ENCODE measurements at regions not wholly inside any gene's neighbourhood (a gene's known extent, or its start where the extent isn't known, plus 50 kb on each side); places are given as distances from the start of the nearest gene placed in this dataset.
"Not testable (repeated sequence)": the region's sequence is repeated elsewhere in the genome, so short reads cannot be mapped to it uniquely, and the experiment has no call there.

DNA sequence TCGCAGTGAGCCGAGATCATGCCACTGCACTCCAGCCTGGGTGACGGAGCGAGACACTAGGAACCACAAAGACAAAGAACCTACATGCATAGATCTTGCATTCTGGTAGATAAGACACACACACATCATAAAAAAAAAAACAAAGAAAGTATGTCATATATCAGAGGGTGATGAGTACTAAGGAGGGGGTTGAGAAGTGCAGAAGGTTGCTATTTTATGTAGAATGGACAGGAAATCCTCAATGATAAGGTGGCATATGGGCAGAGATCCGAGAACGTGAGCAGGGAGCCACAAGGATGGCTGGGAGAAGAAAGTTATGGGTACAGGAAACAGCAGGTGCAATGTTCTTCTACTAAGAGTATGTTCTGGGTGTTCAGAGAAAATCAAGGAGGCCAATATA, 118.8 kb downstream of the MEX3B start:
- H3K36me3 Mint-ChIP-seq (ENCODE audit: low read depth) = no peaks in the 10 kb centered on the region
- no peak overlapping the region for H3K27ac Mint-ChIP-seq
- H3K4me3 Mint-ChIP-seq (ENCODE audit: low read depth) = no peak overlapping the region
- intact Hi-C loops (cut with micrococcal nuclease) = no loop called here
- H3K4me1 Mint-ChIP-seq (ENCODE audit: low read depth) = no peaks in the 10 kb centered on the region
- no peak for DNase-seq (ENCODE audit: low spot score)
- H3K9me3 Mint-ChIP-seq = no peaks in the 10 kb centered on the region
- no peaks in the 10 kb centered on the region for H3K27me3 Mint-ChIP-seq (ENCODE audit: low read depth)

DNA sequence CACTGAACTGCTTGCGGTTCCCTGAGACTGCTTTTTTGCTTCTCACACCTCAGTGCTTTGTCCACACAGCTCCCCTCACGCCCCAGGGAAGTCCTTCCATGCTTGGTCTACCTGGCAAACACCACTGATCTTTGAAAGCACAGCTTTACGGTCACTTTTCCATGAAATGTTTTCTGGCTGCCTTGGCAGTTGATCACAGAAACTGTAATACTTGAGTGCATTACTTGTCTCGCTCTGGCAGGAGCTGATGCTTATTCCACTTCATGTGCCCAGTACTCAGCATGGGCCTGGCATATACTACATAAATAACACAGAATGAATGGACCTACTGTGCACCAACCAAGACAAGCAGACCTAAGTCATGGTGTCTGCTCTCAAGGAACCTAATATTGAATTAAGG, 121.1 kb downstream of the MEX3B start:
- DNase-seq (ENCODE audit: low spot score) = no peak
- Mint-ChIP-seq H3K27me3 (ENCODE audit: low read depth) (no peaks in the 10 kb centered on the region), H3K36me3 (ENCODE audit: low read depth) (no peaks in the 10 kb centered on the region), H3K27ac (no peak overlapping the region), H3K4me1 (ENCODE audit: low read depth) (no peaks in the 10 kb centered on the region), H3K9me3 (peaks cover 10% of the 10 kb centered on the region), H3K4me3 (ENCODE audit: low read depth) (no peak overlapping the region)
- intact Hi-C loops (cut with micrococcal nuclease) = no loop called here

DNA sequence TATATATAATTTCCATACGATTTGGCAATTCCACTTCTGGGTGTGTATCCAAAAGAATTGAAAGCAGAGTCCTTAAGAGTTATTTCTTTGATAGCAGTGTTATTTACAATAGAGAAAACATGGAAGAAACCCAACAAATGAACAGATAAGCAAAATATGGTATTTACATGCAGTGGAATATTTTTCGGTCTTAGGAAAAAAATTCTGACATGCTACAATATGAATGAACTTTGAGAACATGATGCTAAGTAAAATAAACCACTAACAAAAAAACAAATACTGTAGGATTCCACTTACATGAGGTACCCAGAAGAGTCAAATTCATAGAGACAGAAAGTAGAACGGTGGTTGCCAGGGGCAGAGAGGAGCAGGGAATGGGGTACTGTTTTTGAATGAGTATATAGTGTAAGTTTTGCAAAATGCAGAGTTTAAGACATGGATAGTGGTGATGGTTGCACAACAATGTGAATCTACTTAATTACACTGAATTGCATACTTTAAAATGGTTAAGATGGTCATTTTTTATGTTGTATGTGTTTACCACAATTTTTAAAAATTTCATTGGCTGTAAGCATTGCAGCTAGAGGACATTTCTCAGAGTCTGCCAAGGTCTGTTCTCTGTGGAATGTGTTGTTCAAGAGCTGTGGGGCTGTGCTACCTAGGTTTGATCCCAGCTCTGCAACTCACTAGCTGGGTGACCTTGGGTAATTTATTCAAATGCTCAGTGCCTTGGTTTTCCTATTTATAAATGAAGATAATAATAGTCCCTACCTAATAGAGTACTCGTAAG, 122.1 kb downstream of the MEX3B start:
- Mint-ChIP-seq H3K4me3 (ENCODE audit: low read depth) (no peak overlapping the region), H3K4me1 (ENCODE audit: low read depth) (no peaks in the 10 kb centered on the region), H3K27me3 (ENCODE audit: low read depth) (no peaks in the 10 kb centered on the region), H3K9me3 (peaks cover 16% of the 10 kb centered on the region), H3K36me3 (ENCODE audit: low read depth) (no peaks in the 10 kb centered on the region), H3K27ac (no peak overlapping the region)
- no peak for DNase-seq (ENCODE audit: low spot score)
- intact Hi-C loops (cut with micrococcal nuclease) = no loop called here

DNA sequence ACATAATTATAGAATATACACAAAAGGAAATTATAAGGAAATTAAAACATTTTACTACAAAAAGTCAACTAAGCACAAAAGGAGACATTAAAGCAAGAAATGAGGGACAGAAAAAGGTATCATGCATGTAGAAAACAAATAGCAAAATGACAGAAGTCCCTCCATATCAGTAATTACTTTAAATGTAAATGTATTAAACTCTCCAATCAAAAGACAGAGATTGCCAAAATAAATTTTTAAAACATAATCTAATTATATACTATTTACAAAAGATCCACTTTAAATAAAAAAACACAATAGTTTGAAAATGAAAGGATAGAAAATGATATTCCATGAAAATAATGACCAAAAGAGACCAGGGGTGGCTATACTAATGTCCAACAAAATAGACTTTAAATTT, 123.7 kb downstream of the MEX3B start:
- Mint-ChIP-seq H3K4me3 (ENCODE audit: low read depth) (no peak overlapping the region), H3K4me1 (ENCODE audit: low read depth) (no peaks in the 10 kb centered on the region), H3K36me3 (ENCODE audit: low read depth) (no peaks in the 10 kb centered on the region), H3K27ac (no peak overlapping the region), H3K27me3 (ENCODE audit: low read depth) (no peaks in the 10 kb centered on the region), H3K9me3 (peaks cover 25% of the 10 kb centered on the region)
- intact Hi-C loops (cut with micrococcal nuclease) = no loop called here
- DNase-seq (ENCODE audit: low spot score) = no peak

DNA sequence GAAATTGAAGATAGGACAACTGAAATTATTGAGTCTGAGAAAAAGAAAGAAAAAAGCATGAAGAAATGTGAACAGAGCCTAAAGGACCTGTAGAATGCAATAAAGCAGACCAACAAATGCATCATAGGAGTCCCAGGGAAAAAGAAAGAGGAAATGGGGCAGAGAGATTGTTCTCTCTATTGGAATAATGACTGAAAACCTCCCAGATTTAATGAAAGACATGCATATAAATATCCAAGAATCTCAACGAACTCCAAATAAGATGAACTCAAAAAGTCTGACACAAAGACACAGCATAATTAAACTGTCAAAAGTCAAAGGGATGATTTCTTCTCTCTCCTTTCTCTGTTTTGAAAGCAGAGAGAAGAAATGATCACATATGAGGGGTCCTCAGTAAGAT, 124.7 kb downstream of the MEX3B start:
- H3K4me1 Mint-ChIP-seq (ENCODE audit: low read depth) = no peaks in the 10 kb centered on the region
- intact Hi-C loops (cut with micrococcal nuclease) = no loop called here
- peaks cover 26% of the 10 kb centered on the region for H3K9me3 Mint-ChIP-seq
- H3K36me3 Mint-ChIP-seq (ENCODE audit: low read depth) = no peaks in the 10 kb centered on the region
- no peaks in the 10 kb centered on the region for H3K27me3 Mint-ChIP-seq (ENCODE audit: low read depth)
- DNase-seq (ENCODE audit: low spot score) = no peak
- no peak overlapping the region for H3K27ac Mint-ChIP-seq
- no peak overlapping the region for H3K4me3 Mint-ChIP-seq (ENCODE audit: low read depth)

DNA sequence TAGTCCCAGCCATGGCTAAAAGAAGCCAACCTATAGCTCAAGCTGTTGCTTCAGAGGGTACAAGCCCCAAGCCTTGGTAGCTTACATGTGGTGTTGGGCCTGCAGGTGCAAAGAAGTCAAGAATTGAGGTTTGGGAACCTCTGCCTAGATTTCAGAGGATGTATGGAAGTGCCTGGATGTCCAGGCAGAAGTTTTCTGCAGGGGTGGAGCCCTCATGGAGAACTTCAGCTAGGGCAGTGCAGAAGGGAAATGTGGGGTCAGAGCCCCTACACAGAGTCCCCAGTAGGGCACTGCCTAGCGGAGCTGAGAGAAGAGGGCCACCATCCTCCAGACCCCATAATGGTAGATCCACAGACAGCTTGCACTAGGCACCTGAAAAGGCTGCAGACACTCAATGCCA, 127.1 kb downstream of the MEX3B start:
- H3K27ac Mint-ChIP-seq; H3K4me3 Mint-ChIP-seq (ENCODE audit: low read depth); H3K4me1 Mint-ChIP-seq (ENCODE audit: low read depth); intact Hi-C loops (cut with micrococcal nuclease); DNase-seq (ENCODE audit: low spot score); H3K27me3 Mint-ChIP-seq (ENCODE audit: low read depth); H3K36me3 Mint-ChIP-seq (ENCODE audit: low read depth): not testable (repeated sequence)
- peaks cover 26% of the 10 kb centered on the region for H3K9me3 Mint-ChIP-seq

DNA sequence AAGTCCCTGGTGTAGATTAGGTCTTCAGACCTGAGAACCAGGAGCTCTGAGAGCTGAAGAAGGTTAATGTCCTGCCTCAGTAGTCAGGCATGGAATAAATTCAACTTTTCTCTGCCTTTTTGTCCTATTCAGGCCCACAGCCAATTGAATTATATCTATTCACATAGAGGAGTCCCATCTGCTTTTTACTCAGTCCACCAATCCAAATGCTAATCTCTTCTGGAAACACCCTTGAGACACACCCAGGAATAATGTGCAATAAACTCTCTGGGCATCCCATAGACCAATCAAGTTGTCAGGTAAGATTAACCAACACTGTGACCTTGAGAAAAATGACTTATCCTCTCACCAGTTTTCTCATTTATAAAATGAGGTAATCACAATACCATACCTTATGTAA, 129.4 kb downstream of the MEX3B start:
- intact Hi-C loops (cut with micrococcal nuclease) = no loop called here
- Mint-ChIP-seq H3K27me3 (ENCODE audit: low read depth) (no peaks in the 10 kb centered on the region), H3K9me3 (peaks cover 25% of the 10 kb centered on the region), H3K4me1 (ENCODE audit: low read depth) (no peaks in the 10 kb centered on the region), H3K27ac (no peak overlapping the region), H3K4me3 (ENCODE audit: low read depth) (no peak overlapping the region), H3K36me3 (ENCODE audit: low read depth) (no peaks in the 10 kb centered on the region)
- DNase-seq (ENCODE audit: low spot score) = no peak

DNA sequence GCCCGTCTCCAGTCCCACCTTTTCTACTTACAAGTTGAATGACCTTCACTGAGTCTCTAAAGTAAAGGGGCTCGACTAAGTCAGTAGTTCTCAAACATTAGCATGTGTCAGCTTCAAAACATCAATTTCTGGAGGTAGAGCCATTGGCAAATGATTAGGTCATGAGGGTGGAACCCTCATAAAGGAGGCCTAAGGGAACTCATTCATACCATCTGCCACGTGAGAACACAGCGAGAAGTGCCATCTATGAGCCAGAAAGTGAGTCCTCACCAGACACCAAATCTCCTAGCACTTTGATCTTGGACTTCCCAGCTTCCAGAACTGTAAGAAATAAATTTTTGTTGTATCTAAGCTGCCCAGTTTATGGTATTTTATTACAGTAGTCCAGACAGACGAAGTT, 129.8 kb downstream of the MEX3B start:
- DNase-seq (ENCODE audit: low spot score) = no peak
- H3K27ac Mint-ChIP-seq = no peak overlapping the region
- H3K27me3 Mint-ChIP-seq (ENCODE audit: low read depth) = no peaks in the 10 kb centered on the region
- intact Hi-C loops (cut with micrococcal nuclease) = no loop called here
- H3K4me1 Mint-ChIP-seq (ENCODE audit: low read depth) = no peaks in the 10 kb centered on the region
- H3K9me3 Mint-ChIP-seq = peaks cover 20% of the 10 kb centered on the region
- H3K4me3 Mint-ChIP-seq (ENCODE audit: low read depth) = no peak overlapping the region
- H3K36me3 Mint-ChIP-seq (ENCODE audit: low read depth) = no peaks in the 10 kb centered on the region

DNA sequence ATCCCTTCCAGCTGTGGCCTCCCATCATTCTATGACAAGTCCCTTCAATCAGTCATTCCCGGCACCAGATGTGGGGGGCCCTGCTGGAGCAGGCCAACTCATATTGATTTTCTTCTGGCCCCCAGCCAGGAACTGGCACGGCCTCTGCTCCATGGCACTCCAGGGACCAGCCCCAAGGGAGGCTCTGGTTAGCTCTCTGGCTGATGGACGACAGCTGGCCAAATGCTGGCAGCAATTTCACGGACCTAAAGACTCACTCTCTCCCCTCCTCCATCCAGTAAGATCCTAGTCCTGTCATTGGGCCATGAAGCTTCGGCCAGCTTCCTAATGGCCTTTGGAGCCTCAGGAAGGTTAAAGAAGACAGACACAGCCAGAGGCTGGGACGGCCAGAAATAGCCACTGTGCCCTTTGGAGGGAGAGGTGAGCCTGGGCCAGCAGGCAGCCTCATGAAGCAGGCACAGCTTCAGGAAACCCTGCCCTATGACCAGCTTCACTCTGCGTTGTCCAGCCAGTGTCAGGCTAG, 131.0 kb downstream of the MEX3B start:
- Mint-ChIP-seq H3K4me3 (ENCODE audit: low read depth) (no peak overlapping the region), H3K9me3 (peaks cover 17% of the 10 kb centered on the region), H3K27me3 (ENCODE audit: low read depth) (no peaks in the 10 kb centered on the region), H3K36me3 (ENCODE audit: low read depth) (no peaks in the 10 kb centered on the region), H3K4me1 (ENCODE audit: low read depth) (no peaks in the 10 kb centered on the region), H3K27ac (no peak overlapping the region)
- no peak for DNase-seq (ENCODE audit: low spot score)
- intact Hi-C loops (cut with micrococcal nuclease) = no loop called here

DNA sequence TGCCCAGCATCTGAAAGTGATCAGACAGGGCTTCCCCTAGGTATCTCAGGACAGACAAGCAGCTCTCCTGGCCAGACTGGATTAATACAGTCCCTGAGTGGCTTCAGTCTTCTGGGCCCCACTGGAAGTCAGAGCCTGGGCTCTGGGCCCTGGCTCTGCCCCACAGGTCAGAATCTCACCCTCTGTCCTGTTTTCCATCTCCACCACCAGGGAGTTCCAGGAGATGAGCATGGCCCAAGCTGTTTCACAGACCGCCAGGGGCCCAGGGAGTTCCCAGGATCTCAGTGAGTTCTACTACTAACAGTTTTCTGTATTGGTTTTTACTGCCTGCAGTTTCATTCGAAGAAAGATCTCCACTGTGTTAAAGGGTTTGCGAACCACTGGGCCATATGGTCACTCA, 131.5 kb downstream of the MEX3B start:
- Mint-ChIP-seq H3K27ac (no peak overlapping the region), H3K36me3 (ENCODE audit: low read depth) (no peaks in the 10 kb centered on the region)
- intact Hi-C loops (cut with micrococcal nuclease) = no loop called here

DNA sequence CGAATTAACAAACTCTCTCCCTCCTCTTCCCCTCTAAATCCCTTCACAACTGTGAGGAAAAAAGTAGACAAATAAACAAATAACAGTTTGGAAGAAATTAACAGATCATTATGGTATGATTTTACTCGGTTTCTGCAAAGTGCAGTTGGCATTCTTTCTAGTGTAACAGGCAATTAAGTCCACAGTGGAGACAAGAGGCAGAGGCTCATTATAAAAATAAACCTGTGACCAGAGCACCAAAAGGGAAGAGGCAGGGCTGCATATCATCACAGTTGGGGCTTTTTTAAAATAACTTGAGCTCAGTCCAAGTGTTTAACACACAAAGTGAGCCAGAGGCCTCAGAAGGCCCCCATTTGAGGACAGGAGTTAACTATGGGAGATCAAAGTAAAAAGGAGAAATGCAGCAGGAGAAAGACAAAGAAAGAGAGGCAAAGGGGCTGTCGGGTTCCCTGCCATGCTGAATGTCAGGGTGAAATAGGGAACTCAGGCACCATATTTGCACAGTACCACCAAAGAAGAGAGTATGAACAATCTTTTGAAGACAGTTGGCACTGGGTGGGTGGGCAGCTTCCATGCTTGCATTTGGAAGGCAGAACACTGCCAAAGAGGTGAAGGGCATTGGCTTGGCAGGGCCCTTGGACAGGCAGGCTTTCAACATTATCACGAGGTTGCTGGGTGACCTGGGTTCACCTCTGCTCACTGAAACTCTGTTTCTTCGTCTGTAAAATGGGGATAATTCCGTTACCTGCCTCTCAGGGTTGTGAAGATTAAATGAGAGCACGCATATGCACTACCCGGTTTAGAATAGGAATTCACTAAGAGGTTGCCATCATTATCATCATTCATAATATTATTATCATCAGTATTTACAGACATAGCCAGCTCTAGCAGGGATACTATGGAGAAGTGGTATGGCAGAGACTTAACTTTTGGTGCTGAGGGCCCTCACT, 134.5 kb downstream of the MEX3B start:
- H3K27ac Mint-ChIP-seq = no peak overlapping the region
- no peak overlapping the region for H3K4me3 Mint-ChIP-seq (ENCODE audit: low read depth)
- DNase-seq (ENCODE audit: low spot score) = no peak
- no peaks in the 10 kb centered on the region for H3K36me3 Mint-ChIP-seq (ENCODE audit: low read depth)
- H3K9me3 Mint-ChIP-seq = no peaks in the 10 kb centered on the region
- H3K27me3 Mint-ChIP-seq (ENCODE audit: low read depth) = no peaks in the 10 kb centered on the region
- intact Hi-C loops (cut with micrococcal nuclease) = no loop called here
- no peaks in the 10 kb centered on the region for H3K4me1 Mint-ChIP-seq (ENCODE audit: low read depth)

More for the DNA sequence above, 131.5 kb downstream of the MEX3B start:
- Mint-ChIP-seq H3K9me3 (peaks cover 12% of the 10 kb centered on the region), H3K27me3 (ENCODE audit: low read depth) (no peaks in the 10 kb centered on the region), H3K4me1 (ENCODE audit: low read depth) (no peaks in the 10 kb centered on the region), H3K4me3 (ENCODE audit: low read depth) (no peak overlapping the region)
- DNase-seq (ENCODE audit: low spot score) = no peak

DNA sequence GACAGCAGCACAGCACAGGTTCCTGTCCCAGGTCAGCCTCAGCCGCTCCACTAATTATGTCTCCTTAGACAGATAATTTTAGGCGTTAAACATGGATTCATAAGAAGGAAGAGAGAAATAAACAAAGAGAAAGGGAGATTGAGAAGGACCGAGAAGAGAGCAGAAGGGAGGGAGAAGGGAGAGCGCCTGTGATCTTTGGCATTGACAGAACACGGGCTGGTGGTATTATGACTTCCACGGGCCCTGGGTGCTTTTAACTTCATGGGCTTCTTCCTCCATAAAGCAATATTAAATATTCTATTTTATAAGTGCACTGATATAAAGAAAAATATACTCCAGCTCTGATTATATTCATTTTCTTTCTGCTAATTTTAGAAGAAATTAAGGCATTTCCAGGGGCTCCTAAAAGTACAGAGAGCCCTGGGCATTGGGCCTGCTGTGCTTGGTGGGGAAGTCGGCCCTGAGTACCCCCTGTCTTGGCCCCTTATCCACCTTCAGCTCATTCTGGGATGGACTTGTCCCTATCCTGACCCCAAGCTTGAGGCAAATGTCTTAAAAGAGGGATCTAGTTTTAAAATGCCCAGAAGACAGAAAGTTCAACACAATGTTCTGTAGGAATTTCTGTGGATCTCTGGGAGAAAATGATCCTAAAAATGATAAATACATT, 135.3 kb downstream of the MEX3B start:
- Mint-ChIP-seq H3K36me3 (ENCODE audit: low read depth) (no peaks in the 10 kb centered on the region), H3K27me3 (ENCODE audit: low read depth) (no peaks in the 10 kb centered on the region), H3K4me3 (ENCODE audit: low read depth) (no peak overlapping the region), H3K4me1 (ENCODE audit: low read depth) (no peaks in the 10 kb centered on the region), H3K27ac (no peak overlapping the region), H3K9me3 (no peaks in the 10 kb centered on the region)
- no peak for DNase-seq (ENCODE audit: low spot score)
- intact Hi-C loops (cut with micrococcal nuclease) = no loop called here

DNA sequence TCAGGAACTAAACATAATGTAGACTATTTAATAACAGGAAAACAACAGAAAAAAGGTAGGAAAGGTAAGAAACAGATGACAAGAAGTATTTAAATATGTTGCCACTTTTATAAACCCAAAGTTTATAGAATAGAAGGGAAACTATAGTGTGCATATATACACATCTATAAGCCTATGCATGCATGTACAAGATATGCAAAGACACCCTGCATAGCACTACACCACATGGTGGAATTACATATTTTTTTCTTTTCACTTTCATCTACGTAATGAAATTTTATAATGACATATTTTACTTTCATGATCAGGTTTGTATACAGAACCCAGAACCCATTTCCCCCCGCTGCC, 136.8 kb downstream of the MEX3B start:
- intact Hi-C loops (cut with micrococcal nuclease) = no loop called here
- Mint-ChIP-seq H3K4me1 (ENCODE audit: low read depth) (no peaks in the 10 kb centered on the region), H3K27me3 (ENCODE audit: low read depth) (no peaks in the 10 kb centered on the region)

More for the DNA sequence above, 136.8 kb downstream of the MEX3B start:
- no peak for DNase-seq (ENCODE audit: low spot score)
- H3K27ac Mint-ChIP-seq = no peak overlapping the region
- H3K9me3 Mint-ChIP-seq = no peaks in the 10 kb centered on the region
- no peak overlapping the region for H3K4me3 Mint-ChIP-seq (ENCODE audit: low read depth)
- no peaks in the 10 kb centered on the region for H3K36me3 Mint-ChIP-seq (ENCODE audit: low read depth)

Data from activated T-helper 2 cell treated with anti-CD3 and anti-CD28 coated beads, Interferon-gamma antibody, Interleukin-2, Interleukin-4, amounts not matched to agents 10 μg/mL and 5 μg/mL and 100 μg/mL, durations not matched to agents 14 hours and 24 hours and 36 hours (primary cell).